ENCODE measurements at regions not wholly inside any gene's neighbourhood (a gene's known extent, or its start where the extent isn't known, plus 50 kb on each side); places are given as distances from the start of the nearest gene placed in this dataset.
A peak's percentile ranks its signal among the peaks of the same experiment; 100 is the strongest.

GRCh38 chr9:82531795-82532194 is 531.1 kb downstream of the RASEF start:
- no peak for DNase-seq (ENCODE audit: low read depth in 2 of 2)
- TF ChIP-seq CTCF (IDR thresholded peaks at IDR 0.05; ENCODE audit: low read depth, low read length) = no peak
- H3K4me3 ChIP-seq (replicated peaks in 1 of 2; ENCODE audit: low read depth in 2 of 2, low read length in 2 of 2) = no peak overlapping the region

GRCh38 chr9:82532504-82533180 is 530.3 kb downstream of the RASEF start:
- no peak overlapping the region for H3K4me3 ChIP-seq (replicated peaks in 1 of 2; ENCODE audit: low read depth in 2 of 2, low read length in 2 of 2)
- DNase-seq (ENCODE audit: low read depth in 2 of 2) = peak in 1 of 2 donors; percentile 11
- no peak for TF ChIP-seq CTCF (IDR thresholded peaks at IDR 0.05; ENCODE audit: low read depth, low read length)

- no peak overlapping the region for H3K4me3 ChIP-seq (replicated peaks in 1 of 2; ENCODE audit: low read depth in 2 of 2, low read length in 2 of 2)
- TF ChIP-seq CTCF (IDR thresholded peaks at IDR 0.05; ENCODE audit: low read depth, low read length) = no peak
- DNase-seq (ENCODE audit: low read depth in 2 of 2) = no peak
Observed at GRCh38 chr9:82535432-82535998, 527.4 kb downstream of the RASEF start.

GRCh38 chr9:82538634-82539033 is 524.3 kb downstream of the RASEF start:
- DNase-seq (ENCODE audit: low read depth in 2 of 2) = no peak
- no peak overlapping the region for H3K4me3 ChIP-seq (replicated peaks in 1 of 2; ENCODE audit: low read depth in 2 of 2, low read length in 2 of 2)
- no peak for TF ChIP-seq CTCF (IDR thresholded peaks at IDR 0.05; ENCODE audit: low read depth, low read length)

- DNase-seq (ENCODE audit: low read depth in 2 of 2) = no peak
- H3K4me3 ChIP-seq (replicated peaks in 1 of 2; ENCODE audit: low read depth in 2 of 2, low read length in 2 of 2) = no peak overlapping the region
- no peak for TF ChIP-seq CTCF (IDR thresholded peaks at IDR 0.05; ENCODE audit: low read depth, low read length)
Observed at GRCh38 chr9:82539146-82539545, 523.8 kb downstream of the RASEF start.

GRCh38 chr9:82539856-82540579 is 522.9 kb downstream of the RASEF start:
- no peak for TF ChIP-seq CTCF (IDR thresholded peaks at IDR 0.05; ENCODE audit: low read depth, low read length)
- no peak overlapping the region for H3K4me3 ChIP-seq (replicated peaks in 1 of 2; ENCODE audit: low read depth in 2 of 2, low read length in 2 of 2)
- no peak for DNase-seq (ENCODE audit: low read depth in 2 of 2)

Data from cardiac fibroblast (primary cell).